Activated CD8-positive, alpha-beta memory T cell treated with anti-CD3 and anti-CD28 coated beads, Interleukin-2, amount 10 ng/mL, durations not matched to agents 7 days and 5 days (primary cell): ENCODE measurements at regions not wholly inside any gene's neighbourhood (a gene's known extent, or its start where the extent isn't known, plus 50 kb on each side); places are given as distances from the start of the nearest gene placed in this dataset.

Experiments
- ATAC-seq: fragments of 150-1000 bp; cut with Tn5 transposase; one replicate; pipeline ENCODE4 v1.10.0; 2021; ENCODE audit warnings: moderate library complexity
- CTCF ChIA-PET: fragments of 350-600 bp; sonication (Branson Sonifier 250); formaldehyde crosslinking; loops from one replicate; lab custom pipeline; 2021; ENCODE audit warnings: antibody characterized with exemption; lab: Charles Lee
- DNase-seq: peaks from one replicate; pipeline ENCODE4 v3.0.0-alpha.2; 2020
- H3K27ac Mint-ChIP-seq: one replicate; pipeline ENCODE4 v1.8.0; 2021; ENCODE audit warnings: mild to moderate bottlenecking, mixed read lengths
- H3K27me3 Mint-ChIP-seq: one replicate; pipeline ENCODE4 v1.8.0; 2021; ENCODE audit warnings: mixed read lengths
- H3K36me3 Mint-ChIP-seq: one replicate; pipeline ENCODE4 v1.8.0; 2021; ENCODE audit warnings: mild to moderate bottlenecking, mixed read lengths
- H3K4me1 Mint-ChIP-seq: one replicate; pipeline ENCODE4 v1.8.0; 2021; ENCODE audit warnings: mixed read lengths
- H3K4me3 Mint-ChIP-seq: one replicate; pipeline ENCODE4 v1.8.0; 2021; ENCODE audit warnings: mild to moderate bottlenecking, moderate library complexity, mixed read lengths
- H3K9me3 Mint-ChIP-seq: one replicate; pipeline ENCODE4 v1.8.0; 2022; ENCODE audit warnings: low read depth, mixed read lengths

DNA sequence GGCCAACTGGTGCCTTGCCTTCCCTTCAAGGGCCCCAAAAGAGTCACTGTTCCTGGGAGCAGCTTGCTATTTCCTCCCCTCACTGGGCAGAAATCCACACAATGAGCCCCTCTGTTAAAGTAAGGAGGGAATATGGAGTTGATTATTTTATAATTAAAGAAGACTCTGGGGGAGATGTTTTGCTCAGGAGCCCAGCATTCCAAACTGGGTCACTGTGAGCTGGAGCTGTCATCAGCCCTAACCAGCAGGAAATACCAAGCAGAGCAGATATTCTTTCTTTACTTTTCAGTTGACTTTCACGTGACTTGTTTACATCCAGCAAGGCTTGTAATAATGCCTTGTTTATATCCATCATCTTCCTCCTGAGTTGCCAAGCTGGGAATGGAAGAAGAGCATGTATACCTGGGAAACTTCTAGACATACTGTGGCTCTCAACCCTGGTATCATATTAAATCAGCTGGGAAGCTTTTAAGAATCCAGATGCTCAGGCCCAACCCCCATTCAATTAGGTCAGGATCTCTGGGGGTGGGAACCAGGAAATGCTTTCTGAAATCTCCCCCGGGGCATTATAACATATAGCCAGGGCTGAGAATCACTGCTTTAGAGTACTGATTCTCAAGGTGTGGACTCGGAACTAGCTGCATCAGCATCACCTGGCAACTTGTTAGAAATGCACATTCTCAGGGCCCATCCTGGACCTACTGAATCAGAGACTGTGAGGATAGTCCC lies 175.6 kb upstream of the MYLIP start:
- DNase-seq, result no peak
- Mint-ChIP-seq H3K4me3 (no peak overlapping the region), H3K27me3 (peaks cover 9% of the 10 kb centered on the region), H3K9me3 (no peaks in the 10 kb centered on the region), H3K27ac (no peak overlapping the region), H3K4me1 (peaks cover 4% of the 10 kb centered on the region), H3K36me3 (no peaks in the 10 kb centered on the region)
- no peak for ATAC-seq
- CTCF ChIA-PET, result no interaction called here

DNA sequence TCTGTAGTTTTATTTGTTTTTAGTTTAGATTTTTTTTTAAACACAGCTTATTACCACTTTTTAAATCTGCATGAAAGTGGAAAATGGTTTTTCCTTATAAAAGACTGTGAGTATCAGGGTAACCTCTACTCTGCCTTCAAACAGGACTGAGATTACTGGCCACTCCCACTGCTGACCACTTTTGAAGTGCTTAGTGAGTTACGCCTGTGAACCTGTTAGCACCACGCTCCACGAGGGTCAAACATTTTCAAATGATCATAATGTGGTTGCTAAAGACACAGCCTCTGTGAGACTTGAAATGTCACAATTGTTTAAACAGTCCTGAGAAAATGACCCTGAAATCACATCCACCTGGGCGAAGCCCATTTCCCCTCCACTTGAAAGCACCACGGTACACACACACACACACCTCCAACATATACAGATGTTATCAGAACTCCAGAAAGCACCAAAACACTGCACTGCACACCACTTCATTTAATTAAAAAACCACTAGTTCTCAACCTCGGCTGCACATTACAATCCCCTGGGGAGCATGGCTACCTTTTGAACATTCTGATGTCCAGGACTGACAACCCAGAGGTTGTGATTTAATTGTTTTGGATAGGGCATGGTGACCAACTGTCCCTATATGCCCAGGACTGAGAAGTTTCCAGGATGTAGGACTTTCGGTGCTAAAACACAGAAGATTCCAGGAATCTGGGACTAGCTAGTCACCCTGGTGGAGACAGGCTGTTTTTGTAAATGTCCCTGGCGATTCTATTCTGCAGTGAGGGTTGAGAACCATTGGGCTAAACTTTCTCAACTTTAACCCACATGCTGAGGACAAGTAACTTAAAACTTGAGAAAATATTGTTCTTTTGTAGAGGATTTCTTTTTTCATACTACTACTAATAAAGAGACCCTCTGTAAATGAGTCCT lies 176.4 kb upstream of the MYLIP start:
- H3K36me3 Mint-ChIP-seq, result no peaks in the 10 kb centered on the region
- CTCF ChIA-PET, result no interaction called here
- DNase-seq (no peak), ATAC-seq (no peak)
- H3K9me3 Mint-ChIP-seq, result no peaks in the 10 kb centered on the region
- peaks cover 4% of the 10 kb centered on the region for H3K4me1 Mint-ChIP-seq
- no peak overlapping the region for H3K27ac Mint-ChIP-seq
- H3K4me3 Mint-ChIP-seq, result no peak overlapping the region
- H3K27me3 Mint-ChIP-seq, result peaks cover 8% of the 10 kb centered on the region

DNA sequence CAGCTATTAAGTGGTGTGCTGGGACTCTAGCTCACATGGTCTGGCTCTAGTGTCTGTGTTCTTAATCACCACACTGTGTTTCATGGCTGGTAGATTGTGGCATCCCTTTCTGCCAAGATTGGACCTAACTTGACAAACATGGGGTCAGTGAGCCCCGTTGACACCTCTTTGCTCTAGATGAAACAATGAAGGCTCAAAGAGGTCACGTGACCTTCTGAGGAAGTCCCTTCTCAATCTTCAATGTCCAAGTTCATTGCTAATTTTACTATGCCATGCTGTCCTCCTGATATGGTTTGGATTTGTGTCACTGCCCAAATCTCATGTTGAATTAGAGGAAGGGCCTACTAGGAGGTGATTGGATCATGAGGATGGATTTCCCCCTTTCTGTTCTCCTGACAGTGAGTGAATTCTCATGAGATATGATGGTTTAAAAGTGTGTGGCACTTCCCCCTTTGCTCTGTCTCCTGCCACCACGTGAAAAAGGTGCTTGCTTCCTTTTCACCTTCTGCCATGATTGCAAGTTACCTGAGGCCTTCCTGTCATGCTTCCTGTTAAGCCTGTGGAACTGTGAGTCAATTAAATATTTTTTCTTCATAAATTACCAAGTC lies 177.8 kb upstream of the MYLIP start:
- Mint-ChIP-seq H3K27me3 (peaks cover 4% of the 10 kb centered on the region), H3K27ac (no peak overlapping the region), H3K4me1 (peaks cover under 1% of the 10 kb centered on the region), H3K4me3 (no peak overlapping the region), H3K9me3 (no peaks in the 10 kb centered on the region), H3K36me3 (no peaks in the 10 kb centered on the region)
- ATAC-seq (no peak), DNase-seq (no peak)
- CTCF ChIA-PET, result no interaction called here

DNA sequence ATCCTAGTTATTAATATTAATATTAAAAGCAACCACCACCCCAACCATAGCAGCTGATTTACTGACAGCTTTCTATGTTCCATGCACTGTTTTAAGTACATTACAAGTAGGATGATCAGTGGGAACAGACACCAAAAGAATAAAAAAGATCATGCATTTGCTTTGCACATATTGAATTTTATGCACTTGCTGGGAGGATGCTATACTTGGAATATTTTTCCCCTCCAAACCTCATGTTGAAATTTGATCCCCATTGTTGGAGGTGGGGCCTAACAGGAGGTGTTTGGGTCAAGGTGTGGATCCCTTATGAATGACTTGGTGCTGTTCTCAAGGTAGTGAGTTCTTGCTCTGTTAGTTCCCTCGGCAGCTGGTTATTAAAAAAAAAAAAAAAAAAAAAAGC lies 178.9 kb upstream of the MYLIP start:
- Mint-ChIP-seq H3K27me3 (peaks cover 4% of the 10 kb centered on the region), H3K9me3 (no peaks in the 10 kb centered on the region), H3K4me3 (no peak overlapping the region), H3K36me3 (no peaks in the 10 kb centered on the region), H3K27ac (no peak overlapping the region), H3K4me1 (no peaks in the 10 kb centered on the region)
- DNase-seq (no peak), ATAC-seq (no peak)
- CTCF ChIA-PET, result no interaction called here

DNA sequence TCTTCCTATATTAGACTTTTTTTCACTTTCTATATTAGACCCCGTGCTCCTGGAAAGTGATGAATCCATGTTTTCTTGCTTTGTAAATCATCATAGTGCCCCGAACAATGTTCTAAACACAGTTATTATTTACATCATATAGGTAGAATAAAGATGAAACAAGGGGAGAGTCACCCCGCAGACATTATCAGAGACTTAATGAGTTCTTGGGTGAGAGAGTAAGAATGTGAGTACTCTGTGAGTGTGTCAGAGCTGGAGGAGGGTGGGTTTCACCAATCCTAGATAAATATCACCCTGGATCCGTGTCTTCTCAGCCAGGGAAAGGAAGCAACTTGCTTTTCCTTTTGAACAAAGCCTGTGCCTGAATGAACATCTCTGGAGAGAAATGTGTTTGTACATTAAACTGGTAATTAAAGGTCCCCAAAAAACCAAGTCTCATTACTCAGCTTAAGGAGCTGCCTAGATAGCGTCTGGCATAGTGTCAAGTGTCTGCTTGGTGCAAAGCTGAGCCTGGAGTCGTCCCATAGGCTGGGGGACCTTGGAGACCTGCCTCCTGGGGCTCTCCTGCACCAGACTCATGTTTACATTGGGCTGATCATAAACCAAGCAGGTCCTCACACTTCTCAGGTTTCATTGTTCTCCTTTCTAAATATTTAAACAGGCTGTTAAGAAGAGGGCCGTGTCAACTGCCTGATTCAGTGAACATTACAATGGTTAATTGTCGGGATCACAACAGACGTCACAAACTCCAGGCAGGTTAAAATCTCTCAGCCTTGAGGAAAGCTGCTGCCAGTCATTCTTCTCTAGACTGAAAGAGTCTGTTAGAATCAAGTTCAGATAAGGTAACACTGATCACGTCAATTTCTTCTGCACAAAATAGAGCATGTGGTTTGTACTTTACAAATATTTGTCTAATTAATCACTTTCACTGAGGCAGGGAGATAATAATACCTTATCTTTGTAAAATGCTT lies 179.7 kb upstream of the MYLIP start:
- DNase-seq, result no peak
- no peak overlapping the region for H3K27ac Mint-ChIP-seq
- ATAC-seq, result no peak
- H3K36me3 Mint-ChIP-seq, result no peaks in the 10 kb centered on the region
- H3K27me3 Mint-ChIP-seq, result peaks cover 4% of the 10 kb centered on the region
- H3K4me1 Mint-ChIP-seq, result no peaks in the 10 kb centered on the region
- no peaks in the 10 kb centered on the region for H3K9me3 Mint-ChIP-seq
- no peak overlapping the region for H3K4me3 Mint-ChIP-seq
- CTCF ChIA-PET, result no interaction called here

DNA sequence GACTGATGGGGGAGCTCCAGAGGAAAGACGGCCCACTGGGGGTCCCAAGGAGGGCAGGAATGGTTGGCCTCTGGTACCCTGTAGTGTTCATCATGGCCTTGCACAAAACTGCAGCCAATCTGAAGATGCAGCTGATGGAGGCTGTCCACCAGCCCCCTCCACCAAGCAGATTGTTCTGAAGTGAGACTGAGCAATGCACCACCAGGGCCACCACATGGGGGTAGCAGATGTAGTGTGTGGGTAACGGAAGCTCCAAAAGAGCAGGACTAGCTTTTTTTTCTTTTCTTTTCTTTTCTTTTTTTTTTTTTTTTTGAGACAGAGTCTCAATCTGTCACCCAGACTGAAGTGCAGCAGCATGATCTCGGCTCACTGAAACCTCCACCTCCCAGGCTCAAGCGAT lies 181.0 kb upstream of the MYLIP start:
- H3K36me3 Mint-ChIP-seq, result no peaks in the 10 kb centered on the region

DNA sequence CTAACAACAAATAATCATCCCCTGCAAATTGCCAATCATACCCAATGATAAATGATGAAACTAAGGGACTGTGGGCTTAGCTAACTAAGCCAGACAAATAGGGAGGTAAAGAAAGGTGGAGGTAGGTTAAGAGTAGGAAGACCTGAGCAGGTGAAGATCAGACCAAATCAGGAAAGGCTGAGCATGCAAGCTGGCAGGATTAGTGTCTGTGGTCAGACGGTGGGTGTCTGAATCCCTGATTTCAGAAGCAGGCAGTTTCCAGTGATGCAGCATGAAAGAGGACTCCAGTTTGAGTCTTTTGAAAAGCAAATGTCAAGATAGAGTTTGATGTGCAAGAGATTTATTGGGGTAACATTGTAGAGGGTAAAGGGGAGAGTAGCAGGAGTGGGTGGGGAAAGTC lies 181.4 kb upstream of the MYLIP start:
- Mint-ChIP-seq H3K36me3 (no peaks in the 10 kb centered on the region), H3K9me3 (no peaks in the 10 kb centered on the region), H3K4me3 (no peak overlapping the region), H3K4me1 (no peaks in the 10 kb centered on the region), H3K27ac (no peak overlapping the region), H3K27me3 (peaks cover 8% of the 10 kb centered on the region)
- CTCF ChIA-PET, result no interaction called here
- DNase-seq, result no peak
- ATAC-seq, result no peak

More for the DNA sequence above, 181.0 kb upstream of the MYLIP start:
- CTCF ChIA-PET, result no interaction called here
- DNase-seq, result no peak
- no peaks in the 10 kb centered on the region for H3K9me3 Mint-ChIP-seq
- H3K27me3 Mint-ChIP-seq, result peaks cover 8% of the 10 kb centered on the region
- H3K4me1 Mint-ChIP-seq, result no peaks in the 10 kb centered on the region
- no peak overlapping the region for H3K4me3 Mint-ChIP-seq
- ATAC-seq, result no peak
- no peak overlapping the region for H3K27ac Mint-ChIP-seq

DNA sequence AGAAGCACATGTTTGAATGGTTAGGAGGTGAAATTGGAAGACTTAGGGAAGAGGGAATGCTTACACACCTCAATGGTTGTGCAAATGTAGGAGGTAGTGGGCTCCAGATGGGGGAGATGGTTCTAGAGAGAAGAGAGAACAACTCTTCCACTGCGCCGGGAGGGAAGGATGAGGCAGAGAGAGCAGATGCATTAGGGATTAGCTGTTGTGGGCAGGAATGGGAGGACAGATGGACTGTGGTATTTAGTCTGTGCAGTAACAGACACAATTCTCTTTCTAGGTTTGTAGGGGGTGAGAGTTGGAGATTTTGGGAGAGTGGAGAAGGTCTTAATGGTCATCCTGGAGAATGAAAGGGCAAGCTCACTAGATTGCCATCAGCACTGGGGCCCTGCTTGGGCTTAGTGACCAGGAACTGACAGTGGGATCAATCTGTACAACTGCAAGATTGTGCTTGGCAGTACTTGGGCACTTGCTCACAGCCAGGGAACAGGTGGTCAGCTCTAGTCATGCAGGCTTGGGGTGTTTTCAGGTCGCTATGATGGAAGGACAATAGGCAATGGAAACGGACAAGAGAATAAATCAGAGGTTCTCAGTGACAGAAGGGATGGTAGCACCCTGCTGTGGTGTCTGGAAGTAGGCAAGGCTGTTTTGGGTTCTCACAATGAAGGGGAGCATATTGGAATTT lies 182.0 kb upstream of the MYLIP start:
- no peaks in the 10 kb centered on the region for H3K9me3 Mint-ChIP-seq
- H3K4me1 Mint-ChIP-seq, result no peaks in the 10 kb centered on the region
- H3K36me3 Mint-ChIP-seq, result no peaks in the 10 kb centered on the region
- no peak overlapping the region for H3K4me3 Mint-ChIP-seq
- H3K27me3 Mint-ChIP-seq, result peaks cover 8% of the 10 kb centered on the region
- no peak for DNase-seq
- H3K27ac Mint-ChIP-seq, result no peak overlapping the region
- CTCF ChIA-PET, result no interaction called here
- ATAC-seq, result no peak

DNA sequence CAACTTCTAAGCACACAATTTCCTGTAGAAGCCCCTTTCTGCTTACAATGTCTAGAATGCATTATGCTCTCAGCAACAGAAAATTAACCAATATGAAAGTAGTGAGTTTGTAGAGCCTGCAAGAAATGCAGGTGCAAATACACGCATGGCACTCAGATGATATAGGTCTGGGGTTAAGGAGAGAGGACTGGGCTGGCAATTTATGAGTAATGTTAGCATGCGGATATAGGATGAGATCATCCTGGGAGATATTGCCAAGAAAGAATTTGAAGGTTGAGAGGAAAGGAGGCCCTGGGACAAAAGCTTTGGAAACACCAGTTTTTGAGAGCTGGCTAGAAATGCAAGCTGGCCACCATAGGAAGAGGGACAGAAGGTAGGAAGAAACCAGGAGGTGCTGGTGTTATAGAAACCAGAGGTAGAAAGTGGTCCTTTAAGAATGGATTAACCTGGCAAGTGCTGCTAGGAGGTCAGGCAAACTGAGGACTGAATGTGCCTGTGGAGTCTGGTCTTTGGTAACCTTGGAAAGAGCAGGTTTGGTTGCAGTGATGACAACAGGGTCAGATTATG lies 183.2 kb upstream of the MYLIP start:
- CTCF ChIA-PET, result no interaction called here
- DNase-seq, result no peak
- H3K4me1 Mint-ChIP-seq, result no peaks in the 10 kb centered on the region
- H3K36me3 Mint-ChIP-seq, result no peaks in the 10 kb centered on the region
- no peak for ATAC-seq
- H3K9me3 Mint-ChIP-seq, result no peaks in the 10 kb centered on the region
- H3K27ac Mint-ChIP-seq, result no peak overlapping the region
- H3K27me3 Mint-ChIP-seq, result peaks cover 8% of the 10 kb centered on the region
- H3K4me3 Mint-ChIP-seq, result no peak overlapping the region

DNA sequence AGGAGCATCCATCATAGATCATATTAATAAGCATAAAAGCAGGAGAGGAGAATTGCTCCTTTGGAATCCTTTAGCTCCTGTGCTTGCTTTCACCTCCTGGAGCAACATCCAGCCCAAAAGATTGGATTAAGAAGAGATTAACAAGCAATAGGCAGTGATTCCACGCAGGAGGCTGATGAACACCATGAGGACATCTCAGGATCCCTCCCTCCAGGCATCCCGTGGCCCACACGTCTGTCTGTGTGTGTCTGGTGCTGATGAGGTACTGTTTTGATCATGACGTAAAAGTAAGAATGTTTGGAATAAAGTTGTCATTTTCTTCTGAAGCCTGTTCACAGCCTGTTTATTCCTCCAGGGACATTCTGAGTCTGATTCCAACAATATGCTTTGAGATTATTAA lies 185.5 kb upstream of the MYLIP start:
- Mint-ChIP-seq H3K9me3 (no peaks in the 10 kb centered on the region), H3K4me3 (no peak overlapping the region), H3K4me1 (no peaks in the 10 kb centered on the region), H3K36me3 (no peaks in the 10 kb centered on the region), H3K27ac (no peak overlapping the region), H3K27me3 (peaks cover 4% of the 10 kb centered on the region)
- CTCF ChIA-PET, result no interaction called here
- no peak for ATAC-seq
- no peak for DNase-seq

DNA sequence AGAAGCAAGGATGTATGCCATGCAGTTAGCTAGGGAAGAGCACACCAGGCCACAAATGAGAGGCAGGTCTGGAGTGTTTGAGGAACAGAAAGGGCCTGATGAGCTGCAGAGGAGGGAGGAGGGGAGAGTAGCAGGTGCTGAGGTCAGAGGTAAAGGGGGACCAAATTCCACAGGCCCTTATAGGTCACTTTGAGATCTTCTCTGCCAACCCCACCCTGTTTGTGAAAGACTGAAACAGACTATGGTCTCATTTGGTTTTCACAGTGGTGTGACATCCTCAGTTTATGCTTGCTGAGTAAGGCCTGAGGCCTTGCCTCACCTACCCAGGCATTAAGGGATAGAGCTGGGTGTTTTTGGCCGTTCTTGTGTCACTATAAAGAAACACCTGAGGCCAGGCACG lies 187.7 kb upstream of the MYLIP start:
- Mint-ChIP-seq H3K4me3 (no peak overlapping the region), H3K9me3 (peaks cover 3% of the 10 kb centered on the region), H3K4me1 (no peaks in the 10 kb centered on the region), H3K27me3 (peaks cover 8% of the 10 kb centered on the region), H3K27ac (no peak overlapping the region), H3K36me3 (no peaks in the 10 kb centered on the region)
- DNase-seq (no peak), ATAC-seq (no peak)
- CTCF ChIA-PET, result no interaction called here

DNA sequence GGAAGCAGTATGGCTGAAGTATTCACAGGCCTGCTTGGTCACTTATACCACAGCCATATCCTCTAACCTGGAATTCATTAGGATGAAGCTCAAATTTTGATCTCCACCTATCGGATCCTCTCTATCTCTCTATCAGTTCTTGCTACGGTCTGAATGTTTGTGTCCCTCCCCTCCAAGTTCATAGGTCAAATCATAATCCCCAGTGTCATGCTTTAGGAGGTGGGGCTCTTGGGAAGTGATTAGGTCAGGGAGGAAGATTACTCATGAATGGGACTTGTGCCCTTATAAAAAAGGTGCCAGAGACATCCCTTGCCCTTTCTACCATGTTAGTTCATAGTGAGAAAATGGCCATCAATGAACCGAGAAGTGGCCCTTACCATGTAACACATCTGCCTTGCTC lies 190.8 kb upstream of the MYLIP start:
- H3K27me3 Mint-ChIP-seq, result peaks cover 8% of the 10 kb centered on the region
- ATAC-seq (no peak), DNase-seq (no peak)
- H3K27ac Mint-ChIP-seq, result no peak overlapping the region
- H3K9me3 Mint-ChIP-seq, result peaks cover 3% of the 10 kb centered on the region
- H3K36me3 Mint-ChIP-seq, result no peaks in the 10 kb centered on the region
- no peaks in the 10 kb centered on the region for H3K4me1 Mint-ChIP-seq
- H3K4me3 Mint-ChIP-seq, result no peak overlapping the region
- CTCF ChIA-PET, result no interaction called here
